ENCODE measurements at regions not wholly inside any gene's neighbourhood (a gene's known extent, or its start where the extent isn't known, plus 50 kb on each side); places are given as distances from the start of the nearest gene placed in this dataset.

DNA sequence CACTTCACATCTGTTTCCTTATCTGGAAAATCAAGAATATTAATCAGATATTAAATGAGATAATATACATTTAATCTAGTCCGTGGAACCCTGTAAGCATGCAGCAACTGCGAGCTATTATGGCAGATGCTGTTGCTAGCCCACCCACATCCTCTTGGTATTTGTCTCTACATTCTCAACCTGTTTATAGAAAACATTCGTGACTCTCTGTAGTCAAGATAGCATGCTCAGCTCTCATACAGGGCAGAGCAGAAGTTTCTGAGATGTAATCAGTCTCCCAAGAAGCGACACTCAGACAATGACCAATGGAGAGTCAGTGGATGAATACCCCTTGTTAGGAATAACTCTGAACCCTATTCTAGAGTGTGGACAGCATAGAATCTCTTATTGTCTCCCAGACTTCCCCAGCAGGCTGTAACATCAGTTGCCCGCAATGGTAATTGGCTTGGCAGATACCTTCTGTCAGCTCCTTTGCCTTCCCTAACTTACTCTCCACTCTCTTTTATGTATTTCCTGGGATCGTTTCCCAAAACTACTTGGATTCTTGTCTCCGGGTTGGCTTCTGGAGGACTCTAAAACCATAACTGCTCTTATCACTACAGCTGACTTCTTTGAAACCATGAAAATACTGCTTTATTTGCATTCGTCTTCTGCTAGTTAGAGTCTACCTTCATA is 400.7 kb upstream of the TNP1 start:
- peaks cover 7% of the 10 kb centered on the region for H3K4me1 ChIP-seq (ENCODE audit: control insufficient read depth, insufficient read depth, low read length)
- H3K9ac ChIP-seq (ENCODE audit: low read depth, low read length): no peak overlapping the region
- H3K4me2 ChIP-seq (ENCODE audit: low read length): no peak overlapping the region
- no peak overlapping the region for H3K4me3 ChIP-seq (ENCODE audit: low read length)
- no peaks in the 10 kb centered on the region for H3K27me3 ChIP-seq (ENCODE audit: control insufficient read depth, insufficient read depth, low read length)
- no peaks in the 10 kb centered on the region for H3K36me3 ChIP-seq (ENCODE audit: insufficient read depth, low read length)
- no peaks in the 10 kb centered on the region for H3K9me3 ChIP-seq (replicated peaks; ENCODE audit: low read length)

DNA sequence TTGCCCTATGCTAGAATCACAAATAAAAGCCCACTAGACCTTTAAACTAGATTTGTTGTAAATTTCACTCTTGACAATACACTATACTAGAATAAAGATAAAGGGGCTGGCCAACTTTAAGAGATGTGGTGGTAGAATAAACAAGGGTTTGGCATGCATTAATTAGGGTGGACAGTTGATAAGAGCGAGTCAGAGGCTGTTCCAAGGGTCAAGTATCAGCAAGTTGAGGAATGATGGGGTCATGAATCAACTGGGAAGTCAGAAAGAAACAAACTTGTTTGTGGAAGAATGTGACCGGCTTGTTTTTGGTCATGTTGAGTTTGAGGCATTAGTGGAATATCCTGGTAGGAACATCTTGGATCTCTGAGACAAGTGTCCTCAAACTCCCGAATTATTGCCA is 398.3 kb upstream of the TNP1 start:
- H3K9ac ChIP-seq (ENCODE audit: low read depth, low read length): no peak overlapping the region
- no peak overlapping the region for H3K4me3 ChIP-seq (ENCODE audit: low read length)
- no peaks in the 10 kb centered on the region for H3K36me3 ChIP-seq (ENCODE audit: insufficient read depth, low read length)
- peaks cover 3% of the 10 kb centered on the region for H3K27me3 ChIP-seq (ENCODE audit: control insufficient read depth, insufficient read depth, low read length)
- no peak overlapping the region for H3K4me2 ChIP-seq (ENCODE audit: low read length)
- peaks cover 7% of the 10 kb centered on the region for H3K4me1 ChIP-seq (ENCODE audit: control insufficient read depth, insufficient read depth, low read length)
- no peaks in the 10 kb centered on the region for H3K9me3 ChIP-seq (replicated peaks; ENCODE audit: low read length)

DNA sequence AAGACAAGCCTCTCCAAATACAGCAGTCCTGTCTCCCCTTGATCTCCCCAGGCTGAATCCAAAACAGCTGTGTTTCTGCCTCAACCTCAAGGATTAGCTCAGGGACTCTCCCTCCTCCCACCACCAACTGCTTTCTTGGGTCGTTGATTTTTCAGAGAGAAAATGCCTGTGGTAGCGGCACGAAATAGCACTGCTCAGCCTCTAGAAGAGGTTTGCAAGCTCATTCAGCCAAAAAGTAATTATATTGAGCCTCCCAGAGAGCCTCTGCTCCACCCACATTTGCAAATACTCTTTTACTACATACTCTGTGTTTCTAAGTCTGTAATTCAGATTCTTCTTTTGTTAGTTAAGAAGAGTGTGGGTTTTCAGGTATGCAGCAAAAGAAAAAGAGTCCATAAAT is 396.4 kb upstream of the TNP1 start:
- H3K4me2 ChIP-seq (ENCODE audit: low read length): no peak overlapping the region
- peaks cover 7% of the 10 kb centered on the region for H3K4me1 ChIP-seq (ENCODE audit: control insufficient read depth, insufficient read depth, low read length)
- no peak overlapping the region for H3K4me3 ChIP-seq (ENCODE audit: low read length)
- peaks cover 6% of the 10 kb centered on the region for H3K27me3 ChIP-seq (ENCODE audit: control insufficient read depth, insufficient read depth, low read length)
- H3K36me3 ChIP-seq (ENCODE audit: insufficient read depth, low read length): no peaks in the 10 kb centered on the region
- no peaks in the 10 kb centered on the region for H3K9me3 ChIP-seq (replicated peaks; ENCODE audit: low read length)
- H3K9ac ChIP-seq (ENCODE audit: low read depth, low read length): no peak overlapping the region

DNA sequence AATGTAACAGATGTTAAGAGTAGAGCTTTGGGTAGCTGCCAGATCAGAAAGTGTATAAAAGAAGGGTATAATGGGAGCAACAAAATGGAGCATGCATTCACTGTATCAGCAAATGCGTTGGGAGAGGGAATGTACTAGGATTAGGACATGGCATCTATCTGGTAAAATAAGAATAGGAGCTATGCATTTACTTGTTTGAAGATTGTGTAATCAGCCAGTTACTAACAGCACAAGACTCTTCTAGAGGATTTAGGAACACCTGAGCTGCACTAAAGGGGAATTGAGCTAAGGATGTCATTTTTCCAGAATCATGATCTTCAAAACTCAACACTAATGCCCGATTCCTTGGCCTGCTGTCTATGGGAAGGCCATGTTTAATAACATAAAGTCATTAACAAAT is 394.2 kb upstream of the TNP1 start:
- no peak overlapping the region for H3K4me3 ChIP-seq (ENCODE audit: low read length)
- peaks cover 7% of the 10 kb centered on the region for H3K4me1 ChIP-seq (ENCODE audit: control insufficient read depth, insufficient read depth, low read length)
- H3K9me3 ChIP-seq (replicated peaks; ENCODE audit: low read length): no peaks in the 10 kb centered on the region
- H3K9ac ChIP-seq (ENCODE audit: low read depth, low read length): no peak overlapping the region
- H3K36me3 ChIP-seq (ENCODE audit: insufficient read depth, low read length): no peaks in the 10 kb centered on the region
- H3K27me3 ChIP-seq (ENCODE audit: control insufficient read depth, insufficient read depth, low read length): peaks cover 6% of the 10 kb centered on the region
- H3K4me2 ChIP-seq (ENCODE audit: low read length): no peak overlapping the region

DNA sequence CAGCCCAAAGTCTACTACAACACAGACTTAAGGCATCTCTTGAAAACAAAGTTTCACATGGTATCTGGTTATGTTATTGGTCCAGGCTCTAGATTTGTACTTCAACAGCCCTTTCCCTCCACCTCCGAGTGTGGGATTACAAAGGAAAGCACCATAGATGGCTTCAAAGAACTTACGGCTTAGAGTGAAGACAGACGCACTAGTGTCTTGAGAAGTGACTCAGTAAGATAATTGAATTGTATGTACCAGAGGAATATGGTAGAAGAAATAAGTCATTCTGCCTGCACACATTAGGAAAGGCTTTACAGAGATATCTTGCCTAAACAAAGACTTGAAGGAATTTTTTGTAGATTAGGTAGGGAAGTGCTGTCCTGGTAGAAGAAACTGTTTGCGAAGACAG is 392.3 kb upstream of the TNP1 start:
- H3K36me3 ChIP-seq (ENCODE audit: insufficient read depth, low read length): no peaks in the 10 kb centered on the region

DNA sequence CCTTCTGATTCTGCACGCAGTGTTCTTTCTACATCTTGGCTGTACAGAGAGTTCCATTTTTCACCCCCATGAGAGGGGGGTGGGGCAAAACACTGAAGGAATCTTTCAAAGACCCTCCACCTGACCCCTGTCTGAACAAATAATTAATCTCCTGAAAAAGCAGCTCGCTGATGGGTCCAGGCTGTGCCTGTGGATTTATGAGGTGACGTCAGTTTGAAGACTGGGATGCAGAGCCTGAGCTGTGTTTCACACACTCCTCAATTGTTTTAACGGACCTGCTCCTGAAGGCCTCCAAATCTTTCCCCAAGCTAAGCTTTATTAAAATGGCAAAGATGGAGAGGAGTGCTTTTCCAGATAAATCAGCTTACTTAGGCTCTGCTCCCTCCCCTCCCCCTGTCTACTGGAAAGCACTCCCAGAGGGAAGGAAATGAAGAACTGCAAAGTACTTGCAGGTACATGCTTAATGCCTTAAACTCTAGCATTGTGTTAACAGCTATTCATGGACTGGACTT is 390.2 kb upstream of the TNP1 start:
- H3K27me3 ChIP-seq (ENCODE audit: control insufficient read depth, insufficient read depth, low read length): peaks cover 24% of the 10 kb centered on the region
- H3K4me1 ChIP-seq (ENCODE audit: control insufficient read depth, insufficient read depth, low read length): no peaks in the 10 kb centered on the region
- no peak overlapping the region for H3K4me3 ChIP-seq (ENCODE audit: low read length)
- no peak overlapping the region for H3K4me2 ChIP-seq (ENCODE audit: low read length)
- H3K9ac ChIP-seq (ENCODE audit: low read depth, low read length): no peak overlapping the region
- H3K36me3 ChIP-seq (ENCODE audit: insufficient read depth, low read length): no peaks in the 10 kb centered on the region
- no peaks in the 10 kb centered on the region for H3K9me3 ChIP-seq (replicated peaks; ENCODE audit: low read length)

More for the DNA sequence above, 392.3 kb upstream of the TNP1 start:
- H3K4me2 ChIP-seq (ENCODE audit: low read length): no peak overlapping the region
- H3K4me1 ChIP-seq (ENCODE audit: control insufficient read depth, insufficient read depth, low read length): peaks cover 7% of the 10 kb centered on the region
- no peak overlapping the region for H3K9ac ChIP-seq (ENCODE audit: low read depth, low read length)
- no peak overlapping the region for H3K4me3 ChIP-seq (ENCODE audit: low read length)
- H3K9me3 ChIP-seq (replicated peaks; ENCODE audit: low read length): no peaks in the 10 kb centered on the region
- peaks cover 23% of the 10 kb centered on the region for H3K27me3 ChIP-seq (ENCODE audit: control insufficient read depth, insufficient read depth, low read length)

DNA sequence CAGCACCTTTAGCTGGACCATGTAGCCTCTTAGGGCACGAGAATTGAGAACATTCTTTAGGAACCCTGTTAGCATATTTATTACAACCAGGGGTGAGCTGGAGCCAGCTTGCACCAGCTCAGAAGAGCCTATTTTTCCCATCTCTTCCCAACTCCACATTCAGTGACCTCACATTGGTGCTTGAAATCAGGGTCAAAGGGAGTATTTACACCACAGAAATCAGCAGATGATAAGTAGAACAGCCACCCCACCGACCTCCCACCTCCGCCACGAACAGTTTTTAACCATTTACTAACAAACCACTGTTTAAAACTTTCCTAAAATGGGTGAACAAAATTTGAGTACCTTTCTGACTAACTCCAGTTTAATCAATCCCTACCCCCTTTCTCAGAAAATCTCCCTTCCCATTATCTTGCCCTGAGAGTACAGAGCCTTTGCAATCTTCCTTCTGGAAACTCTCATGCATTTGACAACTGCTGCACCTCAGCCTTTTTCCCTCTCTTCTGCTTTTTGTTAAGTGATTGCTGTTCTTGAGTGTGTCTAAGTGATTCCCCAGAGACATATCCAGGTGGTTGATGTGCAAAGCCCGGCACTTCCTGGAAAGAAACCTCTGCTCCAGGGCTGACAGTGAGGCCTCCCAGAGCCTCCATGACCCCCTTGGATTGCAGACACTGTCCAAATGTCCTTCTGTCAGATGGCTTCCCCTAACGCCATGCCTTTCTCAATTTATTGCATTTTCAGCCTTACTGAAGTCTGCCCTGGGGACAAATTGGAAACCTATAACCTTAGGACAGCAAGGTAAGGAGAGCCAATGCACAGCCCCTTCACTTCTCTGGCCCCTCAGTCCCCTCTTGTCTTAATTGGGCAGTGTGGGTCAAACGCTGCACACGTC is 389.5 kb upstream of the TNP1 start:
- no peaks in the 10 kb centered on the region for H3K9me3 ChIP-seq (replicated peaks; ENCODE audit: low read length)
- no peak overlapping the region for H3K4me2 ChIP-seq (ENCODE audit: low read length)
- H3K36me3 ChIP-seq (ENCODE audit: insufficient read depth, low read length): no peaks in the 10 kb centered on the region
- no peak overlapping the region for H3K4me3 ChIP-seq (ENCODE audit: low read length)
- H3K4me1 ChIP-seq (ENCODE audit: control insufficient read depth, insufficient read depth, low read length): no peaks in the 10 kb centered on the region
- H3K9ac ChIP-seq (ENCODE audit: low read depth, low read length): no peak overlapping the region
- H3K27me3 ChIP-seq (ENCODE audit: control insufficient read depth, insufficient read depth, low read length): peaks cover 24% of the 10 kb centered on the region

DNA sequence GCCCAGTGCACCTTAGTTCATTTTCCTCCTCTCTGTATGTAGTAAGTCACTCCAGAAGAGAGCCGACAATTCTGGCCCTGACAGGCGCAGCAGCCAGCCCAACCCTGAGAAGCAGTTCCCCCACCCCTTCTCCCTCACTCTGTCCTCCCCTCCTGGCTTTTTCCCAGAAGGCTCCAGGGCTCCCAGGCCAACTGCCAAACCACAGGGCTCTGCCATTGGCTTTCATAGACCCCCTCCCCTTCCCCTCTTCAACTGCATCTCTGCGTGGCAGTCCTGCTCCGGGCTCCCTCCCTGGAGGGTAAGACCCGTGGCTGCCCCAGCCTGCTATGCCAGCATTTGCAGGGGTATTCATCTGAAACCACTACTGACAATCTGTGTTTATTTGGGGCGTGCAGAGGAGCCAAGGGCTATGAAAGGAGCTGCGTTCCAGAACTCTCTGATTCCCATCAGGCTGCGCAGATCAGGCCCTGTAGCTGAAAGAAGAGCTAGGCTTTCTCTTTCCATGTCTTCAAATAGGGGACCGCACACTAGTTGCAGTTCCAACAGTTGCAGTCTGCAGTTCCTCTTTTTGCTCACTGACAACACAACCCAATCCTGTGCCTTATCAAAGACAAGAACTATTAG is 388.6 kb upstream of the TNP1 start:
- Histone ChIP-seq H3K4me1 (ENCODE audit: control insufficient read depth, insufficient read depth, low read length) (no peaks in the 10 kb centered on the region), H3K9me3 (replicated peaks; ENCODE audit: low read length) (no peaks in the 10 kb centered on the region), H3K36me3 (ENCODE audit: insufficient read depth, low read length) (no peaks in the 10 kb centered on the region), H3K4me2 (ENCODE audit: low read length) (no peak overlapping the region), H3K27me3 (ENCODE audit: control insufficient read depth, insufficient read depth, low read length) (peaks cover 21% of the 10 kb centered on the region), H3K9ac (ENCODE audit: low read depth, low read length) (no peak overlapping the region), H3K4me3 (ENCODE audit: low read length) (no peak overlapping the region)

DNA sequence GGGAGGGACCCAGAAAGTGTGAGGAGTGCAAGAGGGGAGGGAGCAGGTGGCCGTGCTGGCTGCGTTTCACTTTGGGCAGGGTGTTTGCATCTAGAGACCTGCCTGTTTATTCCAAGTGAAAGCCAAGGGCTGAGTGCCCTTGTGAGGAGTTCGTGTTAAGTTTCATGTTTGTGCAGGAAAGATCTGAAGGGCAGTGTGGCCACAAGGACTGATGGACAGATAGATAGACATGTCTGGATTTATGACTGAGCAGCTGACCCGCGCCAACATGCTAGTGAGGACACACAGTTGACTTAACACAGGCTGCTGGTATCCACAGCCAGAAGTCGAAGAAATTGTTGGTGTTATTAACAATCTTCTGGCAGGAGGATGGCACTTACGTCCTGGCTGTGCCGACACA is 387.6 kb upstream of the TNP1 start:
- Histone ChIP-seq H3K4me3 (ENCODE audit: low read length) (no peak overlapping the region), H3K4me1 (ENCODE audit: control insufficient read depth, insufficient read depth, low read length) (no peaks in the 10 kb centered on the region), H3K36me3 (ENCODE audit: insufficient read depth, low read length) (no peaks in the 10 kb centered on the region), H3K27me3 (ENCODE audit: control insufficient read depth, insufficient read depth, low read length) (peaks cover 21% of the 10 kb centered on the region), H3K9ac (ENCODE audit: low read depth, low read length) (no peak overlapping the region), H3K4me2 (ENCODE audit: low read length) (no peak overlapping the region), H3K9me3 (replicated peaks; ENCODE audit: low read length) (no peaks in the 10 kb centered on the region)

DNA sequence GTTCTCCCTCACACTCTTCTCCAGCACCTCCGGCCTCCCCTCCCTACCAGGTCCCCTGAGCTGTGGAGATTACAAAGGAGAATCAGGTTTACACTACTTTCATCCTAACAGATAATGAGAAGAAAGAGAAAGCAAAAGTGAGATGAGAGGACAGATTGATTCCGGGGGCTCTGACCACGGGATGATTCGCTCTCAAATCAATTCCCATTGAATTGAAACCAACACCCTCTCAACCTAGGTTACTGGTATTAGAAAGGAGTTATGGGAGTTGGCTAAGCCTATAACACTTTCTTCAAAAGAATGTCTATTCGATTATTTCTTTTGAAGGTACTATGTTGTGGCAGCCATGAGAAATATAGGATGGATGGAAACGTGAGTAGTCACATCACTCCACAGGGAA is 386.2 kb upstream of the TNP1 start:
- Histone ChIP-seq H3K4me2 (ENCODE audit: low read length) (no peak overlapping the region), H3K36me3 (ENCODE audit: insufficient read depth, low read length) (no peaks in the 10 kb centered on the region), H3K4me1 (ENCODE audit: control insufficient read depth, insufficient read depth, low read length) (no peaks in the 10 kb centered on the region), H3K4me3 (ENCODE audit: low read length) (no peak overlapping the region), H3K9ac (ENCODE audit: low read depth, low read length) (no peak overlapping the region), H3K9me3 (replicated peaks; ENCODE audit: low read length) (no peaks in the 10 kb centered on the region), H3K27me3 (ENCODE audit: control insufficient read depth, insufficient read depth, low read length) (peaks cover 18% of the 10 kb centered on the region)

DNA sequence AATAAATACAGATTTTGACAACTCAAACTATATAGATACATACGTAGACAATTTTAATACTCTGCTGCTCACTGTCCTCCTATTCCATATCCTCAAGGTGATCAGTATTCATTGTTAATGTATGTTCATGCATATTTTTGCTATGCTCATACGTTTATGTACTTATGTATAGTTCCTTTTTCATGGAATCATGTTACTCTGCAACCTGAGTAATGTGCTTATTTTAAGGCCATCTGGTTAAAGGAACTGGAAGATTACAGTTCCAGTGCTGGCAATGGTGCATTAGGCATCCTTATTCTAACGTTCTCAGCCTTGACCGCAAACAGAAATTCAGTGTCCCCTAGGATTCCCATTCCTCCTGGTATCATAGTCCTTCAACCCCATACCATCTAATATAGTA is 385.0 kb upstream of the TNP1 start:
- Histone ChIP-seq H3K4me1 (ENCODE audit: control insufficient read depth, insufficient read depth, low read length) (no peaks in the 10 kb centered on the region), H3K9ac (ENCODE audit: low read depth, low read length) (no peak overlapping the region), H3K9me3 (replicated peaks; ENCODE audit: low read length) (no peaks in the 10 kb centered on the region), H3K36me3 (ENCODE audit: insufficient read depth, low read length) (no peaks in the 10 kb centered on the region), H3K4me3 (ENCODE audit: low read length) (no peak overlapping the region), H3K4me2 (ENCODE audit: low read length) (no peak overlapping the region), H3K27me3 (ENCODE audit: control insufficient read depth, insufficient read depth, low read length) (peaks cover 18% of the 10 kb centered on the region)

All from skeletal muscle satellite cell (primary cell).